Loucy (cell line): ENCODE measurements at regions not wholly inside any gene's neighbourhood (a gene's known extent, or its start where the extent isn't known, plus 50 kb on each side); places are given as distances from the start of the nearest gene placed in this dataset.

ENCODE experiments used
- H2AFZ ChIP-seq: fragments of 200-600 bp; sonication (generic); 2 replicates; pipeline ENCODE4 v1.6.0; 2016; ENCODE audit warnings: antibody characterized with exemption, mild to moderate bottlenecking, low read length, moderate library complexity
- H3F3A ChIP-seq: fragments of 200-600 bp; 2 replicates; pipeline ENCODE4 v1.6.0; 2016; ENCODE audit warnings: antibody characterized with exemption, low read depth, mild to moderate bottlenecking
- H3K27me3 ChIP-seq: fragments of 200-600 bp; sonication (generic); 2 replicates; pipeline ENCODE4 v1.6.1; 2014; ENCODE audit warnings: low read length, mild to moderate bottlenecking; ENCODE audit not compliant: insufficient read depth, poor library complexity, severe bottlenecking
- H3K36me3 ChIP-seq: fragments of 200-600 bp; sonication (generic); 2 replicates; pipeline ENCODE4 v1.6.1; 2016; ENCODE audit warnings: low read length; ENCODE audit not compliant: insufficient read depth
- H3K4me1 ChIP-seq: fragments of 200-600 bp; sonication (generic); 2 replicates; pipeline ENCODE4 v1.5.1; 2014; ENCODE audit warnings: low read length, mild to moderate bottlenecking; ENCODE audit not compliant: insufficient read depth, poor library complexity, severe bottlenecking
- H3K4me2 ChIP-seq: fragments of 200-600 bp; sonication (generic); 2 replicates; pipeline ENCODE4 v1.6.0; 2014; ENCODE audit warnings: antibody characterized with exemption, low read length, low read depth, mild to moderate bottlenecking; ENCODE audit not compliant: poor library complexity, severe bottlenecking
- H3K4me3 ChIP-seq: fragments of 200-600 bp; sonication (generic); 2 replicates; pipeline ENCODE4 v1.5.1; 2014; ENCODE audit warnings: low read length, mild to moderate bottlenecking, mixed read lengths; ENCODE audit not compliant: poor library complexity, severe bottlenecking
- H3K79me2 ChIP-seq: fragments of 200-600 bp; sonication (generic); 2 replicates; pipeline ENCODE4 v1.6.1; 2014; ENCODE audit warnings: low read length; ENCODE audit not compliant: insufficient read depth
- H3K9ac ChIP-seq: fragments of 200-600 bp; sonication (generic); 2 replicates; pipeline ENCODE4 v1.6.0; 2014; ENCODE audit warnings: mild to moderate bottlenecking, low read depth, low read length, moderate library complexity; ENCODE audit not compliant: poor library complexity, severe bottlenecking
- H3K9me2 ChIP-seq: fragments of 200-600 bp; sonication (generic); replicated peaks from 2 replicates; pipeline ENCODE4 v1.6.1; 2016; ENCODE audit warnings: low read depth, low read length, mixed read lengths
- H3K9me3 ChIP-seq: fragments of 200-600 bp; sonication (generic); 2 replicates; pipeline ENCODE4 v1.6.1; 2014; ENCODE audit warnings: mild to moderate bottlenecking, antibody characterized with exemption, low read length, low read depth; ENCODE audit not compliant: insufficient read depth
- H4K20me1 ChIP-seq: fragments of 200-600 bp; sonication (generic); 2 replicates; pipeline ENCODE4 v1.6.0; 2014; ENCODE audit warnings: antibody characterized with exemption, low read length, mild to moderate bottlenecking; ENCODE audit not compliant: insufficient read depth, poor library complexity, severe bottlenecking
- CTCF ChIP-seq: fragments of 200-600 bp; sonication (generic); conservative IDR thresholded peaks from 2 replicates; pipeline ENCODE4 v1.5.1; 2014; ENCODE audit warnings: mild to moderate bottlenecking, antibody characterized with exemption, low read length
- EZH2phosphoT487 ChIP-seq: fragments of 200-600 bp; IDR thresholded peaks from 2 replicates; pipeline ENCODE4 v1.6.1; 2018; ENCODE audit warnings: antibody characterized with exemption, mild to moderate bottlenecking, moderate library complexity, borderline replicate concordance

GRCh38 chr6:33865478-33866077 lies 61.8 kb upstream of the MLN start:
- H3K36me3 ChIP-seq = no peaks in the 10 kb centered on the region
- TF ChIP-seq CTCF (no peak), EZH2phosphoT487 (no peak)
- H3K9me2 ChIP-seq = no peaks in the 10 kb centered on the region
- no peak overlapping the region for H3K4me2 ChIP-seq
- no peak overlapping the region for H2AFZ ChIP-seq
- H3K4me1 ChIP-seq = peaks cover 40% of the 10 kb centered on the region
- no peaks in the 10 kb centered on the region for H3K9me3 ChIP-seq
- no peaks in the 10 kb centered on the region for H3K79me2 ChIP-seq
- H3K4me3 ChIP-seq = no peak overlapping the region
- H3F3A ChIP-seq = peaks cover 4% of the 10 kb centered on the region; the same call in 1 of the 2 replicates
- H3K27me3 ChIP-seq = no peaks in the 10 kb centered on the region
- no peak overlapping the region for H3K9ac ChIP-seq
- no peaks in the 10 kb centered on the region for H4K20me1 ChIP-seq

- Histone ChIP-seq H3K4me1 (peaks cover 57% of the 10 kb centered on the region), H3K9me2 (no peaks in the 10 kb centered on the region), H3K4me2 (no peak overlapping the region), H3K79me2 (no peaks in the 10 kb centered on the region), H3K36me3 (no peaks in the 10 kb centered on the region), H4K20me1 (no peaks in the 10 kb centered on the region), H3K4me3 (no peak overlapping the region), H3K9me3 (no peaks in the 10 kb centered on the region), H3F3A (peaks cover 4% of the 10 kb centered on the region; the same call in 1 of the 2 replicates), H3K9ac (no peak overlapping the region), H3K27me3 (no peaks in the 10 kb centered on the region), H2AFZ (no peak overlapping the region)
- TF ChIP-seq CTCF (no peak), EZH2phosphoT487 (no peak)
Measured at GRCh38 chr6:33863723-33864440, 60.1 kb upstream of the MLN start.

- no peaks in the 10 kb centered on the region for H3K36me3 ChIP-seq
- peaks cover 4% of the 10 kb centered on the region; the same call in 1 of the 2 replicates for H3F3A ChIP-seq
- H3K27me3 ChIP-seq = no peaks in the 10 kb centered on the region
- TF ChIP-seq EZH2phosphoT487 (no peak), CTCF (no peak)
- H3K4me2 ChIP-seq = no peak overlapping the region
- no peak overlapping the region for H2AFZ ChIP-seq
- no peaks in the 10 kb centered on the region for H3K9me3 ChIP-seq
- no peaks in the 10 kb centered on the region for H3K79me2 ChIP-seq
- H3K9me2 ChIP-seq = no peaks in the 10 kb centered on the region
- no peaks in the 10 kb centered on the region for H4K20me1 ChIP-seq
- H3K9ac ChIP-seq = no peak overlapping the region
- H3K4me3 ChIP-seq = no peak overlapping the region
- H3K4me1 ChIP-seq = peaks cover 65% of the 10 kb centered on the region
Measured at GRCh38 chr6:33863084-33863483, 59.3 kb upstream of the MLN start.
